H9 (cell line): ENCODE measurements at regions not wholly inside any gene's neighbourhood (a gene's known extent, or its start where the extent isn't known, plus 50 kb on each side); places are given as distances from the start of the nearest gene placed in this dataset.

Source experiments
- DNase-seq: peaks from one replicate; pipeline ENCODE4 v3.0.0-alpha.2; 2017
- H2AFZ ChIP-seq: one replicate; pipeline ENCODE4 v1.6.1; 2013; ENCODE audit warnings: mild to moderate bottlenecking, low read length, control low read depth, moderate library complexity
- H2AK5ac ChIP-seq: 2 replicates; pipeline ENCODE4 v1.6.1; 2013; ENCODE audit warnings: low read length, control low read depth, mixed read lengths; ENCODE audit not compliant: insufficient read length
- H2BK120ac ChIP-seq: one replicate; pipeline ENCODE4 v1.6.1; 2013; ENCODE audit warnings: low read depth, mild to moderate bottlenecking, low read length, control low read depth, inconsistent platforms; ENCODE audit not compliant: poor library complexity, severe bottlenecking
- H2BK12ac ChIP-seq: 2 replicates; pipeline ENCODE4 v1.6.1; 2013; ENCODE audit warnings: low read length, control low read depth, mixed read lengths, low read depth; ENCODE audit not compliant: insufficient read length
- H2BK15ac ChIP-seq: 2 replicates; pipeline ENCODE4 v1.6.1; 2013; ENCODE audit warnings: low read depth, low read length, control low read depth
- H2BK20ac ChIP-seq: one replicate; pipeline ENCODE4 v1.6.1; 2013; ENCODE audit warnings: low read depth, mild to moderate bottlenecking, low read length, control low read depth, inconsistent platforms; ENCODE audit not compliant: poor library complexity, severe bottlenecking
- H2BK5ac ChIP-seq: 2 replicates; pipeline ENCODE4 v1.6.1; 2013; ENCODE audit warnings: low read length, control low read depth, mixed read lengths; ENCODE audit not compliant: insufficient read length
- H3K14ac ChIP-seq: 2 replicates; pipeline ENCODE4 v1.6.1; 2013; ENCODE audit warnings: low read length, control low read depth; ENCODE audit not compliant: insufficient read depth
- H3K18ac ChIP-seq: 2 replicates; pipeline ENCODE4 v1.6.1; 2013; ENCODE audit warnings: low read depth, mild to moderate bottlenecking, mixed read lengths, low read length, control low read depth; ENCODE audit not compliant: insufficient read length
- H3K23ac ChIP-seq: 2 replicates; pipeline ENCODE4 v1.6.1; 2013; ENCODE audit warnings: low read length, control low read depth, mixed read lengths, low read depth; ENCODE audit not compliant: insufficient read length
- H3K23me2 ChIP-seq: 2 replicates; pipeline ENCODE4 v1.6.1; 2013; ENCODE audit warnings: low read depth, mild to moderate bottlenecking, mixed read lengths, low read length, control low read depth; ENCODE audit not compliant: insufficient read length, poor library complexity, severe bottlenecking
- H3K27ac ChIP-seq: 2 replicates; pipeline ENCODE4 v1.5.1; 2013; ENCODE audit warnings: low read length, control low read depth, mixed read lengths, low read depth; ENCODE audit not compliant: insufficient read length
- H3K27me3 ChIP-seq: 2 replicates; pipeline ENCODE4 v1.6.1; 2013; ENCODE audit warnings: low read length, control low read depth, inconsistent platforms; ENCODE audit not compliant: insufficient read depth
- H3K4ac ChIP-seq: 2 replicates; pipeline ENCODE4 v1.6.1; 2013; ENCODE audit warnings: low read depth, mild to moderate bottlenecking, control low read depth, inconsistent platforms, low read length, moderate library complexity
- H3K4me1 ChIP-seq: 2 replicates; pipeline ENCODE4 v1.6.1; 2013; ENCODE audit warnings: low read length, control low read depth, inconsistent platforms; ENCODE audit not compliant: insufficient read depth
- H3K4me2 ChIP-seq: 2 replicates; pipeline ENCODE4 v1.6.1; 2013; ENCODE audit warnings: low read length, control low read depth, mixed read lengths; ENCODE audit not compliant: insufficient read length, insufficient read depth
- H3K56ac ChIP-seq: 2 replicates; pipeline ENCODE4 v1.6.1; 2013; ENCODE audit warnings: low read depth, mild to moderate bottlenecking, mixed read lengths, low read length, control low read depth; ENCODE audit not compliant: insufficient read length
- H3K79me1 ChIP-seq: 2 replicates; pipeline ENCODE4 v1.6.1; 2013; ENCODE audit warnings: low read depth, mild to moderate bottlenecking, moderate library complexity, low read length, control low read depth, inconsistent platforms; ENCODE audit not compliant: insufficient read depth, poor library complexity, severe bottlenecking
- H3K79me2 ChIP-seq: 2 replicates; pipeline ENCODE4 v1.6.1; 2013; ENCODE audit warnings: low read length, control low read depth, inconsistent platforms; ENCODE audit not compliant: insufficient read depth
- H3K9ac ChIP-seq: 2 replicates; pipeline ENCODE4 v1.6.1; 2013; ENCODE audit warnings: low read length, control low read depth, mixed read lengths; ENCODE audit not compliant: insufficient read length; ENCODE audit errors: extremely low read depth
- H3K9me3 ChIP-seq: one replicate; pipeline ENCODE4 v1.6.1; 2013; ENCODE audit warnings: low read depth, low read length, inconsistent platforms; ENCODE audit not compliant: control insufficient read depth
- H3T11ph ChIP-seq: one replicate; pipeline ENCODE4 v1.6.1; 2013; ENCODE audit warnings: mild to moderate bottlenecking, low read length, control low read depth, inconsistent platforms
- H4K20me1 ChIP-seq: one replicate; pipeline ENCODE4 v1.6.1; 2013; ENCODE audit not compliant: control insufficient read depth, insufficient read length, insufficient read depth
- H4K5ac ChIP-seq: 2 replicates; pipeline ENCODE4 v1.6.1; 2013; ENCODE audit warnings: low read depth, mild to moderate bottlenecking, mixed read lengths, low read length, control low read depth; ENCODE audit not compliant: insufficient read length
- H4K8ac ChIP-seq: replicated peaks from 2 replicates; pipeline ENCODE4 v1.6.1; 2013; ENCODE audit warnings: low read length, control low read depth, mixed read lengths, low read depth; ENCODE audit not compliant: insufficient read length
- H4K91ac ChIP-seq: 2 replicates; pipeline ENCODE4 v1.6.1; 2013; ENCODE audit warnings: low read depth, mild to moderate bottlenecking, moderate library complexity, mixed read lengths, low read length, control low read depth; ENCODE audit not compliant: insufficient read length
- H3K27ac Mint-ChIP-seq, 3 experiments: 2 replicates in 2 of 3; 3 replicates in 1 of 3; pipeline ENCODE4 v1.8.0; 2020 to 2021; ENCODE audit warnings: mixed read lengths in 3 of 3, mild to moderate bottlenecking in 1 of 3, moderate library complexity in 1 of 3
- H3K27me3 Mint-ChIP-seq: 2 replicates; pipeline ENCODE4 v1.8.0; 2021; ENCODE audit warnings: low read depth, mild to moderate bottlenecking, moderate library complexity, mixed read lengths
- H3K36me3 Mint-ChIP-seq, 3 experiments: 2 replicates in 2 of 3; 3 replicates in 1 of 3; pipeline ENCODE4 v1.8.0; 2020 to 2021; ENCODE audit warnings: low read depth in 3 of 3, mixed read lengths in 3 of 3; ENCODE audit not compliant: insufficient read depth in 1 of 3
- H3K4me1 Mint-ChIP-seq, 2 experiments: 2 replicates each; pipeline ENCODE4 v1.8.0; 2020; ENCODE audit warnings: mixed read lengths in 2 of 2
- H3K4me3 Mint-ChIP-seq, 2 experiments: 2 replicates in 1 of 2; 3 replicates in 1 of 2; pipeline ENCODE4 v1.8.0; 2020 to 2021; ENCODE audit warnings: mild to moderate bottlenecking in 2 of 2, mixed read lengths in 2 of 2, moderate library complexity in 1 of 2
- H3K9me3 Mint-ChIP-seq, 2 experiments: 2 replicates in 1 of 2; 3 replicates in 1 of 2; pipeline ENCODE4 v1.8.0; 2020; ENCODE audit warnings: mild to moderate bottlenecking in 2 of 2, mixed read lengths in 2 of 2, moderate library complexity in 1 of 2
- CTCF ChIP-seq: fragments of 200-600 bp; sonication (generic); conservative IDR thresholded peaks from 3 replicates; pipeline ENCODE4 v1.8.0; 2021; ENCODE audit warnings: antibody characterized with exemption, mild to moderate bottlenecking
- WGBS: extraction: QIAGEN DNeasy Blood & Tissue Kit; methylation state at CpG from one replicate; pipeline ENCODE4 v1.1.7; 2013; ENCODE audit warnings: missing lambda C conversion rate, low lambda C conversion rate, mixed read lengths; ENCODE audit not compliant: insufficient read length; ENCODE audit errors: extremely low coverage; 5-methylcytosine and 5-hydroxymethylcytosine counted together

- no peak overlapping the region for H4K8ac ChIP-seq
- no peaks in the 10 kb centered on the region for H3K27me3 ChIP-seq
- no peak overlapping the region for H2AK5ac ChIP-seq
- Mint-ChIP-seq H3K27ac (no peak overlapping the region), H3K4me3 (no peak overlapping the region), H3K36me3 (peaks cover 0 to 5% (median 0%) of the 10 kb centered on the region in 3 experiments; a peak in 2 of 7 replicates), H3K9me3 (peaks cover 0 to 4% of the 10 kb centered on the region in 2 experiments; a peak in 2 of 5 replicates), H3K4me1 (peaks cover 0 to 4% of the 10 kb centered on the region in 2 experiments; a peak in 1 of 4 replicates), H3K27me3 (no peaks in the 10 kb centered on the region)
- no peak overlapping the region for H2BK20ac ChIP-seq
- no peak overlapping the region for H4K5ac ChIP-seq
- no peak overlapping the region for H3K9ac ChIP-seq
- TF ChIP-seq CTCF: no peak
- no peak overlapping the region for H2AFZ ChIP-seq
- no peaks in the 10 kb centered on the region for H3K23me2 ChIP-seq
- no peak overlapping the region for H3K4ac ChIP-seq
- no peaks in the 10 kb centered on the region for H3K9me3 ChIP-seq
- no peak overlapping the region for H3K23ac ChIP-seq
- WGBS: no CpG with 5 or more reads among the region's 2 CpGs
- H3K14ac ChIP-seq: no peak overlapping the region
- H3K4me1 ChIP-seq: no peaks in the 10 kb centered on the region; the same call in 1 of the 2 replicates
- no peaks in the 10 kb centered on the region for H3K79me2 ChIP-seq
- H3K27ac ChIP-seq: no peak overlapping the region
- no peaks in the 10 kb centered on the region for H3K79me1 ChIP-seq
- DNase-seq: no peak
- no peak overlapping the region for H3T11ph ChIP-seq
- H2BK12ac ChIP-seq: no peak overlapping the region
- H3K4me2 ChIP-seq: no peak overlapping the region
- H3K56ac ChIP-seq: no peak overlapping the region
- H4K20me1 ChIP-seq: no peaks in the 10 kb centered on the region
- no peak overlapping the region for H2BK120ac ChIP-seq
- no peak overlapping the region for H4K91ac ChIP-seq
- no peak overlapping the region for H3K18ac ChIP-seq
- H2BK5ac ChIP-seq: no peak overlapping the region
- H2BK15ac ChIP-seq: no peak overlapping the region
Measured at GRCh38 chr5:155460501-155460931, 447.0 kb downstream of the KIF4B start.
